Stimulated activated CD4-positive, alpha-beta T cell treated with anti-CD3 and anti-CD28 coated beads, Interleukin-1b, Interleukin-23, amount 100 ng/mL, for 4 hours (primary cell): ENCODE measurements at regions not wholly inside any gene's neighbourhood (a gene's known extent, or its start where the extent isn't known, plus 50 kb on each side); places are given as distances from the start of the nearest gene placed in this dataset.

Experiments used
- DNase-seq, 2 donors: peaks; one replicate each; pipeline ENCODE4 v3.0.0-alpha.2; 2020; ENCODE audit warnings: low read depth in 2 of 2

DNA sequence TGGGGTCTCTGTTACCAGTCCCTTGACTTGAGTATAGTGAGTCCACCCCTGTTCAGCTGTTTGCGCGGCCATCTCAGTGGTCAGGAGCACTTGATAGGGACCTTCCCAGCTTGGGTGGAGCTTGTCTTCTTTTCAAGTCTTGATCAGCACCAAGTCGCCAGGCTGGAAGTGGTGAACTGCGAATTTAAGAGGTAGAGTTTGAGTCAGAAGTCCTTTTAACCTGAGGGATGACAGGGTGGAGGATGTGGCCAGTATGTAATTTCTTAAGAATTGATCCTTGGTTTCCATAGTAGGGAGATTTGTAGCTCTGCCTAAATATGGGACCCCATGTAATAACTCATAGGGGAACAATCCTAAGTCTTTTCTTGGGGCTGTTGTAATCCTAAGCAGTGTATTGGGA lies 86.3 kb upstream of the XCR1 start:
- DNase-seq = no peak

DNA sequence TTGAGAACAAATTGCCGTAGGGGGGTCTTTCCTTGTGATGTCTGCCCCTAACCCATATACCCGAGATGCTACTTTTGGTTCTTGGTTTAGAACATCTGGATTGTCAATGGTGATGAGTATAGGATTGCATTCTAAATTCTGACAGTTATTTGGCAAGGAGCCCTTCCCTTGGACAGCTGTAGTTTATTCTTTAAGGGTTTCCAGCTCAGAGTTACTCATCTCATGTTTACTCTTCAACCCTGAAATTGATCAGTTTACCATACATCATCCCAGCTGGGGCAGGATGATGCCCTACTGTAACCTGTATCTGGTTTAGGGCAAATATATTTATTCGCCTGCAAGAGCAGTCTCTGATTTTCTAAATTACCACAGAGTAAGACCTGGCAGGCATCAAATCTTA lies 85.7 kb upstream of the XCR1 start:
- DNase-seq = no peak

DNA sequence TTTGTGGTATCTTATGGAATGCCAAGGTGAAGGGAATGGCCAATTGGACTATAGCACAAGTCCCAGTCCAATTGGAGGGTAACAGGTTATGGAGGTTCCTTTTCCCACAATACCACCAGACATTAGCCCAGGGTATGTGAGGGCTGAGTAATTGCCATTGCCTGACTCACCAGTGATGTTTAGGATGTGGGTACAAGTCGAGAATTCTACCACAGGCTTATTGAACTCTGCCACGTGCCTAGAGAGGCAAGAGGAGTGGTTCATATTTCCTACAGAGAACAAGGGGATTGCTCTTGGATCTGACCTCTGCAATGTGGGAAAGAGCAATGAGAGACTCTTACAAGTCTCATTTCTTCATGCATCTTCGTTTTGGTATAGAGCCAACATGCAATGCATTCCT lies 85.0 kb upstream of the XCR1 start:
- no peak for DNase-seq

DNA sequence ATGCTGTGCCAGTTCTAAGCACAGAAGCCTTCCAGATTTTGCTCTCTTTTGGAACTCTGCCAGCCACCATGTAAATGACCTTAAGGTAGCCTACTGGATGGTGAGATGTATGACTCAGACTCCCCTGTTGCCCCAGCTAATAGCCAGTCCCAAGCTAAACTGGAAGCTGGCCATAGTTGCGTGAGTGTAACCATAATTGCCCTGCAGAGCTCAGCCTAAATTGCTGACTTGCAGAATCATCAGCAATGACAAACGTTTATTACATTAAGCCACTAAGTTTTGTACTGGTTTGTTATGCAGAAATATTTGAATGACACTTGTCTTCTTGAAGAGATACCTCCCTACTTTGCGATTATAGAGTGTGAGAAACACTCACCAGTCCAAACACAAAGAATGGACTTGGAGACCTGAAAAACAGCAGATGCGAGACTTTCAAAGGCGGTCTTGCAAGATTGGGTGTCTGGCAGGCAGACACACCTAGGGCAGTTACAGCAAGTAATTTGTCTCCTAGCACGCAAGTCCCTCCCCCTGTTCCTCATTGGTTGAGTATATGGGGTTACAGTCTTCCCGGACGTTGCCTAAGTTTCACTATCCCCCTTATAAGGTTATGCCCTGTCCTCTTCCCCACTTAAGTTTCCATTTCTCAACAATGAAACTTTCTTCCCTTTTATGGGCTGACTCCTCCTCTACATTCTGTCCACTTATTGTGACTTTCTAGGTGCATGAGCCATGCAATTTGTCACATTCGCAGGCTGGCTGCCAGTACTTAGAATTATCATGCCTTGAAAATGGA lies 83.6 kb upstream of the XCR1 start:
- no peak for DNase-seq

- DNase-seq = no peak
Observed at GRCh38 chr3:46107682-46108081, 80.4 kb upstream of the XCR1 start.

GRCh38 chr3:46105306-46105919 lies 78.1 kb upstream of the XCR1 start:
- DNase-seq = no peak

DNA sequence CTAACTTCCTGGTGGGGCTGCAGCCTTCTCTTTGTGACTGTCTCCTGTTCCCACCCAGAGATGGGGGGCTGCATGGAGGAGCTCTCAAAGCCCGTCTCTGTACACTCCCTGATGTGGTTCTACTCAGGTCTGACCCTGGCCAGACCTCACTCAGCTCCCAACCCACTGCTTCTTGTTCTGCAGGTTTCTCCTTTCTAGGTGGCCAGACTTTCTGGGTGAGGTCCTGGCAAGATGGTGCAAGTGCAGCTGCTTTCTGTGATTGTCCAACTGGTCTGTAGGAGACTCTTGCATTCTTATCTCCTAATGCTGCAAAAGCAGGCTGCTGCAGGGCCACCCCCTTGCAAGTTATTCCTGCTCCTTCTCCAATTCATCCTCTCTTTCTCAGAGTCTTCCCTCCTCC lies 77.4 kb upstream of the XCR1 start:
- no peak for DNase-seq

GRCh38 chr3:46102780-46103130 lies 75.5 kb upstream of the XCR1 start:
- no peak for DNase-seq

DNA sequence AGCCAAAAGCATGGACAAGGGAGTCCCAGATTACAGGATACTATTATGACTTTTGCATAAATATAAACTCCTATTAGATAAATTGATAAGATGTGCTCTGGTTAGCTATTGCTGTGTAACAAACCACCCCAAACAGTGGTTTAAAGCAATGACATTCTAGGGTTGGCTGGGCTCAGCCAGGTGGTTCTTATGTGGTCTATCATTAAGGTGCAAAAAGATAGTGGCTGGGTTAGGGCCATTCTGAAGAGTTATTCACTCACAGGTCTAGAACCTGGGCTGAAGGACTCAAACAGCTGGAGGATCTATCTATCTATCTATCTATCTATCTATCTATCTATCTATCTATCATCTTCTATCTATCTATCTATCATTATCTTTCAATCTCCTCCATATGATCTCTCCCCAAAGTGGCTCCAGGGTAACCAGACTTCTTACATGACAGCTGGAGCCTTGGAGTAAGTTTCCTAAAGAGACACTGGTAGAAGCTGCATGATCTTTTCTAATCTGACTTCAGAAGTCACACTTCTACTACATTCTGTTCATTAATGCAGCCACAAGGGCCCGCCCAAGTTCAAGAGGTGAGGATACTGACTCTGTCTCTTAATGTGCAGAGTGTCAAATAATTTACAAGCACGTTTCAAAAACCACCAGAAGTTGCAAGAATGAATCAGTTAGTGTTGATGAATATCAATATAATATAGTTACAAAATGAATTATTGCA lies 74.9 kb upstream of the XCR1 start:
- no peak for DNase-seq

- no peak for DNase-seq
Observed at GRCh38 chr3:46100812-46101211, 73.5 kb upstream of the XCR1 start.

DNA sequence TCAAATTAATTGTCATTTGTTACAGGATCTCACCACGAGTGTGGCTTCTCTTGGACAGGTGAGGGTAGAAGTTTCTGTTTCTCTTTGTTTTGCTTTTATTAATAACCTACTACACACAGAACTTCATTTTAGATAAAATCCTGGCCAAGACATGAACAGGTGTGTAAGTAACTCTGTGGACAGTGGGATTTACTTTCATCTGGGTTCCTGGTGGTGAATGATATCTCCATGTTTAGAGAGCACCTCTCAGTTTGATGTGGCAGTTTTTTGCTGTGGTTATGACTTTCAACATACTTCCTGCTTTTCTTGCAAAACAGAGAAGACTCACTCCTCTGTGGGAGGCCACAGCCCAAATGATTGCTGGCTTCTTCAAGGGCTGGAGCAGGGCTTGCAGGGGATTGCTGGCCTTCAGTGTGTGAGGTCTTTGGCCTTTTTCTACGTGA lies 71.1 kb upstream of the XCR1 start:
- no peak for DNase-seq

DNA sequence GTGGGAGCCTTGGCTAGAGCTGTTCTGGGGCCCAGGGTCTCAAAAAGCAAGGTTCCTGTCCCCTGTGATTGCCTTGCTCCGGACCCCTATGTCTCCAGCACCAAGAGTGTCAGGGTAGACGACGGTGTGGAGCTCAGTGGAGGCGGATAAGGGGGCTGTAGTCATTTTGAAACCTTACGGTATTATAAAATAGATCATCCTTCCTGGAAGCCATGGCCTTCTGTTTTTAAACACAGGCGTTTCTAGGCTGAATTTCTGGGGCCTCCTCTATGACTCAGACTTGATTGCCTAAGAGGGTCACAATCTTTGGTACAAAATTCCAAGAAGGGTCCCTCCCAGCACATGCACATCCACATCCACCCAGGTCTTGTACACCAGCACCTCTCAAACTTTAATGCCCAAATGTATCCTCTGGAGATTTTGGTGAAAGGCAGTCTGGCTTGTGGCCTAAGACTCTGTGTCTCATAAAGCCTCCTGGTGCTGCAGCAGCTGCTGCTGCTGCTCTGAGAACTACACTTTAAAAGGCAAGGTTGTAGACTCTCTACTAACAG lies 70.5 kb upstream of the XCR1 start:
- DNase-seq = no peak

DNA sequence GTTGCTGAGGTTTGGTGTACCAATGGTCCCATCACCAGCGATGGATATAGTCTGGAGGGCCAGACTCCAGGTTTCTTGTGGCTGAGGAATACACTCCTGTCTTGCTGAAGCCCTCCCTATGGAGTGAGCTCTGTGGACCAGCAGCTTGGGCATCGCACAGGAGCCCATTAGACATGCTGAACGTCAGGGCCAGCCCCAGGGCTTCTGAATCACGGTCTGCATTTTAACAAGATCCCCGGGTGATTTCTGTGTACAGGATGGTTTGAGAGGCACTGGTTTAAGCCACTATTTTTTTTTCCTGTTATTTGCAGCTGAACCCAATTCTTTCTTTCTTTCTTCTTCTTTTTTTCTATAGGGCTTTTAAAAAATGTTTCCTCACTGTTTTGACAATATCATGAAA lies 69.5 kb upstream of the XCR1 start:
- DNase-seq = no peak

GRCh38 chr3:46096336-46096735 lies 69.1 kb upstream of the XCR1 start:
- DNase-seq = no peak

DNA sequence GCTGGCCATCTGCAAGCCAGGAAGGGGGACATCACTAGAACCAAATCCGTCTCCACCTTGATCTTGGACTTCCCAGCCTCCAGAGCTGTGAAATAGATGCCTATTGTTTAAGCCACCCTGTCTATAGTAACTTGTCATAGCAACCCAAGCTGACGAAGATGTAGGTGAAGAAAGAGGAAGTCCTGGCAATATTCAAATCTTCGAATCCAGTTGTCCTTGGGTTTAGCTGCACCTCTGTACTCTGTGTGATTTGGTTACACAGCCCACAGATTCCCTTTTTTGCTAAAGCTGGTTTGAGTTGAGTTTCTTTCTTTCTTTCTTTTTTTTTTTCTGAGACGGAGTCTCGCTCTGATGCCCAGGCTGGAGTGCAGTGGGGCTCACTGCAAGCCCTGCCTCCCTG lies 68.0 kb upstream of the XCR1 start:
- no peak for DNase-seq

DNA sequence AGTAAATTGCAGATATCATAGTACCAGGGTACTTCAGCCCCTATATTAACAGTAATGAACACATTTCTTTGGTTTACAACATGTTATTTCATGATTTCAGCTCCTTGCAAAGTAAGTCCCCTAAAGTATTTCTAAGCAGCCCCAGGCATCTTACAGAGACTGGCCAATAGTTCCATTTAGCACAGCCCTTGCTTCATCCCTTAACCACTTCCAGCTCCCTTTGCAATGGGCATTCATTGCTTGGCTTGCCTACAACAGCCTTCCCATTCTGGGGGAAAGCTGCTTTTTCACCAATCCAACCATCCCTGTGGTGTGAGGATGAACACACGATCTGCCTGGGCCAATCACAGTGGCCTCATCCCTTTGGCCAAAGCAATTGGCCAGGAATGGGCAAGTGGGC lies 67.2 kb upstream of the XCR1 start:
- no peak for DNase-seq

DNA sequence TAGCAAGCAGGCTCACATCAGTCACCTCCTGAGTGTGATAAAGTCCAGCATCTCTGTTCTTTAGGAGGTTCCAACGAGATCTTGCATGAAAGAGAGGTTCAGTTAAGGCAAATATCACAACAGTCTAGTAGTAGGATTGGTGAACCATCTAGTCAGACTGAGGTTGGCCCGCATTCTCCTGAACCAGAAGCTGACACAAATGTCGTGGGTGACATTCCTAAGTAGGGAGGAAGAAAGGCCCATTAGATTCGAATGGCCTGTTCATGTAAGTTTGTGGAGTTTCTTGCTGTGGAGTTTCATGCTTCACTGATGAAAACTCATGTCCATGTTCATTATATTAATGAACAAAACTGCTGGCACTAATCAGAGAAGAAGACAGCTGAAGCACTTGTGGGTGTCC lies 66.7 kb upstream of the XCR1 start:
- DNase-seq = no peak

DNA sequence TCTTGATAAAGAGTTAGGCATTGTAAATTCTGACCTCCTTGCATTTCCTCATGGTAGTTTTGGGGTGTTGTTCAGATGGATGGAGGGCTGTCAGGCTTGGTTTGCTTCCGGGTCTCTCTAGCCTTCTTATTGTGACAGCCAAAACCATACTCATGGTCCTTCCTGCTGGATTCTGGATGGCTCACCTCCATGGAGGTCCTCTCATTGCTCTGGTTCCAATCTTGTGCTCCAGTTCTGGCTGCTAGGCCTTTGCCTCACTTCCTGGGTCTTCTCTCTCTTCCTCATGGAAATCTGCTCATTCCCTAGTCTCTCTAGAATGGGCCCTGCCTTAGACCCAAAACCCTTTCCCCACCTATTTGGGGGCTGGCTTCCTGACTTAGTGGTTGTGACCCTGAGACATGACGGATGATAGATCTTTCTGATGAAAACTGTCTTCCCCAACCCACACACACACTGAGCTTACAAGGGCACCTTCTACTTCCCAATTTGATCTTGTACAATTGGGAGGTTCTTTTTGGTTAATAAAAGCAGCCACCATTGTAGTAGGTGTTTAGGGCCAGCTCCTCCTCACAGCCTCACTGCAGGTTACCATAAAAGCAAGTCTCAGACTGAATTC lies 66.2 kb upstream of the XCR1 start:
- no peak for DNase-seq

DNA sequence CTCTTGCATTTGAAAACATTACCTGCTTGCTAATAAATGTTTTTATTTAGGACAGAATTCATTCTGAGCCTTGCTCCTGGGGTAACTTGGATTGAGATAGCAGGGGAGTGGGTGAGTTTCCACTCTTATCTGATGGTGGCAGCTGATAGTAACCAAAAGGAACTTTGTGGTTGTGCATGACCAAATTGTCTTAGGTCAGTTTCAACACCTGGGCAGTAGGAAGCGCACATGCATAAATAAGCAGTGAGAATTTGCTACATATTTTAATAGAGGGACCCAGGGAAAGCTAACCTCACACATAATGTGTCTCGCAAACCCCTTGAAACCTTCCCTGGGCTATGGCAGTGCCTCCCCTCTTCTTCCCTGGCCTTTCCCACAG lies 65.4 kb upstream of the XCR1 start:
- DNase-seq = no peak

GRCh38 chr3:46091741-46092701 lies 64.7 kb upstream of the XCR1 start:
- DNase-seq = no peak

DNA sequence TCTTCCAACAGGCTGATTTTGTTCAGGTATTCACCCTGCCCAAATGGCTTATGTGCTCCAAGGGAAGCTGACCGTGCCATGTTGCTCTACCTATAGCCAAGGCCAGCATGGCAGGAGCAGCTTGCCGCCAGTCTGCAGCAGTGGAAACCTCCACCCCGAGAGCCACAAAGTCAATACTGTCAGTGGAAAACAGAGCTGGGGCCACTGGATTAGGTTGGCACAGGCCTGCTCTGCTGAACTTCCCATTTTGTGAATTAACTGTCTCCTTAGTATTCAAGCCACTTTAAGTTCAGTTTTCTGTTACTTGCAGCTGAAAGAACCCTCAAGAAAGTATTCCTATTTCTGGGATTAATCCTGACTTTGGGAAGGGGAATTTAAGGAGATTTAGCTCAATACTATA lies 63.8 kb upstream of the XCR1 start:
- DNase-seq = no peak
